Right lung (tissue), 2 donors: ENCODE measurements at regions not wholly inside any gene's neighbourhood (a gene's known extent, or its start where the extent isn't known, plus 50 kb on each side); places are given as distances from the start of the nearest gene placed in this dataset.

Experiments
- DNase-seq, 2 donors: peaks; one replicate each; pipeline ENCODE4 v3.0.0-alpha.2; 2013

DNA sequence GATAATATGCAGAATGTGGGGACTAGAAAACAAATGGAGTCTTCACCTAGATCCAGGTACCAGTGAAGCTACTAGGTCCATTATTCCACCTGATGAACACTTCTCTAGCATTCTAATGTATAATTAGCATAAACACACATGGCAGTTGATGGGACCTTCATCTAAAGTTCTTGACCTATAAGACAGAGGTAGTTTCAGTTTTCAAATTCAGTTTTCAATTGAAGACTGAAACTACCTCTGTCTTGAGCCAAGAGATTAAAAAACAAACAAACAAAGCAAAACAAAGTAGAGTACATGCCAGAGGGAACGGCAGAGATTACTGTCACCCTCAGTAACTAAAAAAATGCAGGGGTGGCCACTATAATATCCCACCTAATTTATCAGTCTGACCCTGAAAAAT is 199.9 kb upstream of the NEIL3 start:
- DNase-seq = no peak

DNA sequence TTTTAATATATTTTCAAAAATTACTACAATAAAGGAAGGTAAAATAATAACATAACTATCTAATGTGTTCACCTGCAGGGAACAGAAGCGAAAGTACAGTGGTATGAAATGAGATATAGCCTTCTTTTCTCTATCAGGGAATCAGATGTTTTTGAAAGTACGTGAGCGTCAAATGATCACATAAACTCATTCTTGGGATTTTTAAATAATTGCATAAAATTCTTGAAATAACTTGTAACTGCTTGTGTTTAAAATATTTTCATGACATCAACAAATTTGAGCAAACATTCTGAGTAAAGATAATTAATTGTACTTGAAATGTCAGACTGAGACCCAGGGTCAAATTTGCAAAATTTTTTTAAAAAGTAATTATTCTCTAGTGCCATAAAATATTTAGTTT is 193.5 kb upstream of the NEIL3 start:
- DNase-seq = no peak

GRCh38 chr4:177117256-177117655 is 192.4 kb upstream of the NEIL3 start:
- no peak for DNase-seq

- DNase-seq = peak; percentile 45 to 46
Observed at GRCh38 chr4:177118596-177118995, 191.1 kb upstream of the NEIL3 start.

GRCh38 chr4:177119021-177119471 is 190.6 kb upstream of the NEIL3 start:
- DNase-seq = no peak

DNA sequence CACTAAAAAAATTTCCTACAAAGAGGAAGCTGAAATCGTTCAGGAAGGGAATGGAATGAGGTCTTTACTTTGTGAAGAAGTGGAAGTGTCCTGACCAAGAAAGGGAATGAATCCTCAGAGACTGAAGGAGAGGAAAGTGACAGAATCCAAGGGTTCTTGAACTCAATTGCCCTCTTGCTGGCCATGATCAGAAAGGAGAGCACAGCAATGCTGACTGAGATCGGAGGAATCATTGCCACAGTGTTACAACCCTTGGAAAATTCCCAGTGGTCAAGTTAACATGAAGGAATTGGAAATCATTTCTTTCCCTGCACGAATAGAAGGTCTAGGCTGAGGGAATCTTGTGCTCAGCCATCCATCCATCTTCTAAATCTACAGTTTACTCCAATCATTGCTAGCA is 190.0 kb upstream of the NEIL3 start:
- DNase-seq = no peak

DNA sequence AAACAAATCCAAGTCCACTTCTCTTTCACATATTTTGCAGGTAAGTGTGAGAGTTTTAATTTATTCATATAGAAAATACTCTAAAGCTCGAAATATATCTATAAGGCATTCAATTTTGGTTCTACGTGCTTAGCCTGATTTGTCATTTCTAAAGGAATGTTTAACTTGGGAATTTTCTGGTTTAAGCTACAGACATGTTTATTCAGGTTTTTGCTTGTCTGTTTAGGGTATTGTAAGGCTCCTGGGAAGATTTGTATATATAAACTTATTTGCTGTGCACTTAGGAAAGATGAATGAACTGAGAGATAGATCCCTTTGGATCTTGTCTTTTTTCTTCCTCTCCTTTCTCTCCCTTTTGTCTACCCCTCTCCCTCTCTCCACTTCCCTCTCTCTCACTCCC is 185.9 kb upstream of the NEIL3 start:
- DNase-seq = no peak

- DNase-seq = no peak
Observed at GRCh38 chr4:177124349-177125064, 185.2 kb upstream of the NEIL3 start.

GRCh38 chr4:177125656-177126055 is 184.0 kb upstream of the NEIL3 start:
- no peak for DNase-seq

DNA sequence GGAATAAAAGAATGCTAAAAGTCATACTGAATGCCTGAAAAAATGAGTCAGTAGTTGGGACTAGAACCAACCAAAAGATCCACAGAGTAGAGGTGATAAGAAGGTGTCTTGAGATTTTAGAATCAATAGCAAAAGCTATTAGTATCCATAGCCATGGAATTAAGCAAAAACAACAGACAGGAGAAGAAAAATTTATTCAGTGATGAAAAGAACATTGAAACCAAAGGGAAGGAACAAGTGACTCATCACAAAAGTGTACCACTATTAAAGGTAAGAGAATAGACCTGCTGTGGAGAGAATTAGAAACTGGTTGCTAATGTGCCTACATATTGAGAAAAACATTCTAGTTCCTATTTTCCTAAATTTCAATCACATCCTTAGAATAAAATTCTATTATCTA is 182.0 kb upstream of the NEIL3 start:
- no peak for DNase-seq

DNA sequence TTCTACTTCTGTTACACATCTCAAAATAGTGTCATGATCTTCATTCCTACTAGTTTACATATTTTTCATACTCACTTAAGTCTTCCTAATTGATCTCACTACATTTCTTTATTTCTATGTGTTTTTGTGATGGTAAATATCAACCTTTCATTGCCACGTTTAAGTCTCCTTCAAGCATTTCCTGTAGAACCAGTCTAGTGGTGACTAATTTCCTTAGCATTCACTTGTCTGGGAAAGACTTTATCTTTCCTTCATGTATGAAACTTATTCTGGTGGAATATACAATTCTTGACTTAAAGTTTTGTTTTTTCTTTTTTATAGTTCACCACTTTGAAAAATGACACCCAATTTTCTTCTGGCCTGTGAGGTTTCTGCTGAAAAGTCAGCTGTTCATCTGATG is 181.4 kb upstream of the NEIL3 start:
- no peak for DNase-seq

DNA sequence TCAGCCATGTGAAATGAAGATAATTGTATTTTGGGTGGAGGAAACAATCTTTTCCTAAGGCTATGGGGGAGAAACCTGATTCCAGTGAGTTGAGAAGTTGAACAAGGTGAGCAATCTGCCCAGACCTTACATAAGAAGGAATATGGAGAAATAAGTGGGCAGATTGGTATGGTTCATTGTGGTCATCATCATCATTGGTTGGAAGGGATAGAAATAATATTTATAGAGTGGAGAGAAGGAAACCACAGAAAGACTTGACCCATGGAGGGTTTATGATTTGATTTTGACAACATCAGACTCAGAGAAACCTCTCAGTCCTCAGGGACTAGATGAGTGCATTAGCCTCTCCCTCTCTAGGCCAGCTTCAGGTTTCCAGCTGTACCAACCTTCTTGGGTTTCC is 177.9 kb upstream of the NEIL3 start:
- no peak for DNase-seq

DNA sequence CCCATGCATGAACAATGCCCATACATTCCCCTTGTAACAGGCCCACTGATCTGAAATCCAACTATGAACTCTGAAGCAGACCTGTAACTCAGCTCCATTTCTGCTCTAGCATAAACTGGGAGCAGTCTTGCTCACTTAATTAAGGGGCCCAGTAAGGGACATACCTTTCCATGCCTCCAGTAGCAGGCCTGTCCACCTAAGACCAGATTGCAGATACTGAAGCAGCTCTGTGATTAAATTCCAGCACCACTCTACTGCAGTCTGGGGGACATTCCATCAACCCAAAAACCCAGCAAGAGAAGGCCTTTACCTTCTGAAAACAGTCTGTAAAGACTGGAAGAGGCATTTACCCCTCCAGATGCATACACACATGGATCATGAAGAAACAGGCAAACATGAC is 162.0 kb upstream of the NEIL3 start:
- DNase-seq = no peak

- no peak for DNase-seq
Observed at GRCh38 chr4:177155454-177155853, 154.2 kb upstream of the NEIL3 start.

GRCh38 chr4:177159600-177159999 is 150.1 kb upstream of the NEIL3 start:
- no peak for DNase-seq

DNA sequence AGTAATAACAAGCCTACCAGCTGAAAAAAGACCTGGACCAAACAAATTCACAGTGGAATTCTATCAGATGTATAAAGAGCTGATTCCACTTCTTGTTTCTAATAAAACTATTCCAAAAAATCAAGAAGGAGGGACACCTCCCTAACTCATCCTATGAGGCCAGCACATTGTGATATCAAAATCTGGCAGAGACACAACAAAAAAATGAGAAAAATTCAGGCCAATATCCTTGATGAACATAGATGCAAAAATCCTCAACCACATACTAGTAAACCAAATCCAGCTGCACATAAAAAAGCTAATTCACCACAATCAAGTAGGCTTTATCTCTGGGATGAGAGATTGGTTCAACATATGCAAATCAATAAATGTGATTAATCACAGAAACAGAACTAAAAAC is 147.9 kb upstream of the NEIL3 start:
- DNase-seq = no peak

- no peak for DNase-seq
Observed at GRCh38 chr4:177163532-177163931, 146.1 kb upstream of the NEIL3 start.

- no peak for DNase-seq
Observed at GRCh38 chr4:177171588-177171987, 138.1 kb upstream of the NEIL3 start.

DNA sequence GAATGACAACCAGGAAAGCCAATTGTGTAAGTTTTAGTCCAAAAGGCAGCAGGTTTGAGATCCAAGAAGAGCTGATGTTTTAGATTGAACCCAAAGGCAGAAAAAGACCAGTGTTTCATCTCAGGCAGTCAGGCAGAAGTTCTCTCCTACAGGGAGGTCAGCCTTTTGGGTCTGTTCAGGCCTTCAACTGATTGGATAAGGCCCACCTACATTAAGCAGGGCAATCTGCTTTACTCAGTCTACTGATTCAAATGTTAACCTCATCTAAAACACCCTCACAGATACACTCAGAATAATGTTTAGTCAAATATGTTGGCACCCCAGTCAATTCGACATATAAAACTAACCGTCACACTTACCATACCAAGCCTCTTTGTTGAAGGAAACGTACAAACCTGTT is 134.2 kb upstream of the NEIL3 start:
- DNase-seq = no peak

- DNase-seq = peak; percentile 67 to 73
Observed at GRCh38 chr4:177177541-177178081, 132.1 kb upstream of the NEIL3 start.

DNA sequence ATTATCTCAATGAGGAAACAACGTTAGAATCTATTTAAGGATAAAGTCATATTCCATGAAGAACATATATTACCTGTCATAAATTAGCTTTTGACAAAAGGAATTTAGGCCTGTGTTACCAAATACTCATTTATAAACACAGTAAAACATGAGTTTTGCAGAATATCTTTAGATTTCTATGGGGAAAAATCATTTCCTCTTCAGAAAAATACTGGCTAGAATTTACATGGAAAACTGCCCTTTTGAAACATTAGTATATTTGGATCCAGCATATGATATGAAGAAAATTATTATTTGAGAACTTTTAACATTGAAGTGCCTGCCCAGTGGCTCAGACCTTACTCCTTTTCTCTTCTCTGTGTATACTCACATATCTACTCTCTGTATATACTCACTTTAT is 131.4 kb upstream of the NEIL3 start:
- no peak for DNase-seq

DNA sequence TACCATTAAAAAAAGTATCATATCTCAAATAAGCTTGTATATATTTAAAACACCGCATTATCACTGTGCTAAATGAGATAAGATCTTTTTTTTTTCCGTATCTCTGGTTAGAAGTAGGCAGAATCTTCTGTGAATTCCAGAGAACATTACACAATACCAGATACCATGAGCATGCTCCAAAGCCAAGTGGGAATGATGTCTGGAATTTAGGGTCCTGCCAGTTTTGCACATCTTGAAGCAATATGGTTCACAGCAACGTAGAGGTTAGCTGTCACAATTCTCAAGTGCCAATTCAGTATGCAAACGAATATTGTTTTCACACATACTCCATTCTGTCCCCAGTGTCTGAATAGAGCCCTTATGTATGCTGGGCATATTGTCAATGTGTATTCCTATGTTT is 127.5 kb upstream of the NEIL3 start:
- peak in 1 of 2 donors; percentile 10 for DNase-seq

- DNase-seq = no peak
Observed at GRCh38 chr4:177182728-177183127, 126.9 kb upstream of the NEIL3 start.

- no peak for DNase-seq
Observed at GRCh38 chr4:177185151-177185550, 124.5 kb upstream of the NEIL3 start.
